Body of pancreas (tissue), 4 donors: ENCODE measurements at regions not wholly inside any gene's neighbourhood (a gene's known extent, or its start where the extent isn't known, plus 50 kb on each side); places are given as distances from the start of the nearest gene placed in this dataset.

ENCODE experiments used
- ATAC-seq: fragments of 150-250 bp; one replicate; pipeline ENCODE4 v1.9.1; 2016
- DNase-seq, 4 donors: peaks; one replicate each; pipeline ENCODE4 v3.0.0-alpha.2; 2019
- H3K27ac ChIP-seq, 4 donors: fragments of 200-600 bp; sonication (generic); 1 replicate in 3 of 4; 2 replicates in 1 of 4; pipeline versions ENCODE4 v1.5.1 to v1.6.1; 2016 to 2019; ENCODE audit warnings: mild to moderate bottlenecking in 1 of 4, mixed read lengths in 1 of 4, moderate library complexity in 1 of 4
- H3K27me3 ChIP-seq, 2 donors: fragments of 200-600 bp; sonication (generic); one replicate each; pipeline ENCODE4 v1.6.0; 2016; ENCODE audit warnings: mild to moderate bottlenecking in 1 of 2
- H3K36me3 ChIP-seq, 2 donors: fragments of 200-600 bp; sonication (generic); replicated peaks in 1 of 2; 2 replicates each; pipeline ENCODE4 v1.5.1; 2016; ENCODE audit warnings: low read depth in 2 of 2; ENCODE audit not compliant: insufficient read depth in 1 of 2
- H3K4me1 ChIP-seq: fragments of 200-600 bp; sonication (generic); one replicate; pipeline ENCODE4 v1.6.0; 2016
- H3K4me3 ChIP-seq, 2 donors: fragments of 200-600 bp; sonication (generic); 1 replicate in 1 of 2; 2 replicates in 1 of 2; pipeline ENCODE4 v1.5.1; 2016 to 2019
- H3K9me3 ChIP-seq, 3 donors: fragments of 200-600 bp; sonication (generic); 1 replicate in 2 of 3; 2 replicates in 1 of 3; pipeline ENCODE4 v1.5.1; 2016
- CTCF ChIP-seq, 7 experiments: fragments of 450-650 bp in 4 of 7; fragments of 200-600 bp in 3 of 7; sonication (generic) in 3 of 7; IDR thresholded peaks; one replicate each; pipeline ENCODE4 v1.5.1; 2016 to 2019; ENCODE audit warnings: antibody characterized with exemption in 7 of 7
- POLR2A ChIP-seq, 3 donors: fragments of 450-650 bp; IDR thresholded peaks; one replicate each; pipeline ENCODE4 v1.6.1; 2016; ENCODE audit warnings: antibody characterized with exemption in 3 of 3, mild to moderate bottlenecking in 2 of 3
- WGBS, 2 donors: methylation state at CpG; one replicate each; pipeline ENCODE4 v1.1.5; 2017; 5-methylcytosine and 5-hydroxymethylcytosine counted together
- intact Hi-C: fragments of 100-400 bp; cut with DNase I; formaldehyde crosslinking; loops from one replicate; pipeline ENCODE4 v1.15.1; 2023

GRCh38 chr6:43983632-43984031 is 143.6 kb downstream of the MRPL14 start:
- WGBS, 2 donors, result 22 to 24% methylated on average over 7 of the region's 7 CpGs
- H3K4me3 ChIP-seq, result no peak overlapping the region
- peak in 3 of 4 donors; percentile 16 to 51 (median 23) for DNase-seq
- intact Hi-C loops, result no loop called here
- ATAC-seq, result no peak
- H3K4me1 ChIP-seq, result peaks cover 49% of the 10 kb centered on the region
- H3K27me3 ChIP-seq, result no peaks in the 10 kb centered on the region
- H3K27ac ChIP-seq, result peak overlapping the region; percentile 18 to 90 (median 86)
- no peak for TF ChIP-seq CTCF (IDR thresholded peaks at IDR 0.05)
- TF ChIP-seq POLR2A (IDR thresholded peaks at IDR 0.05), result no peak
- H3K9me3 ChIP-seq, result no peaks in the 10 kb centered on the region
- H3K36me3 ChIP-seq, result no peaks in the 10 kb centered on the region

- 52 to 90% methylated on average over 2 of the region's 2 CpGs for WGBS, 2 donors
- no peak for TF ChIP-seq POLR2A (IDR thresholded peaks at IDR 0.05)
- no peak for TF ChIP-seq CTCF (IDR thresholded peaks at IDR 0.05)
These were observed 144.1 kb downstream of the MRPL14 start for GRCh38 chr6:43983191-43983590.

GRCh38 chr6:43982084-43982625 is 145.1 kb downstream of the MRPL14 start:
- TF ChIP-seq POLR2A (IDR thresholded peaks at IDR 0.05) (no peak), CTCF (IDR thresholded peaks at IDR 0.05) (no peak)
- no peak for DNase-seq
- Histone ChIP-seq H3K36me3 (no peaks in the 10 kb centered on the region), H3K4me1 (peaks cover 47% of the 10 kb centered on the region), H3K27ac (no peak overlapping the region), H3K9me3 (no peaks in the 10 kb centered on the region), H3K4me3 (no peak overlapping the region), H3K27me3 (no peaks in the 10 kb centered on the region)
- 58 to 89% methylated on average over 2 of the region's 2 CpGs for WGBS, 2 donors
- intact Hi-C loops, result no loop called here
- no peak for ATAC-seq

More at GRCh38 chr6:43983191-43983590, 144.1 kb downstream of the MRPL14 start:
- Histone ChIP-seq H3K9me3 (no peaks in the 10 kb centered on the region), H3K27ac (peak overlapping the region in 3 of 4 donors; percentile 18 to 90 (median 89)), H3K4me3 (no peak overlapping the region), H3K4me1 (peaks cover 49% of the 10 kb centered on the region), H3K27me3 (no peaks in the 10 kb centered on the region), H3K36me3 (no peaks in the 10 kb centered on the region)
- intact Hi-C loops, result no loop called here
- DNase-seq (peak in 1 of 4 donors; percentile 9), ATAC-seq (no peak)

GRCh38 chr6:43981363-43981990 is 145.8 kb downstream of the MRPL14 start:
- 96 to 100% methylated on average over 2 to 4 of the region's 4 CpGs for WGBS, 2 donors
- intact Hi-C loops, result no loop called here
- no peak overlapping the region for H3K27ac ChIP-seq
- no peak for TF ChIP-seq CTCF (IDR thresholded peaks at IDR 0.05)
- no peak for TF ChIP-seq POLR2A (IDR thresholded peaks at IDR 0.05)
- peaks cover 40% of the 10 kb centered on the region for H3K4me1 ChIP-seq
- H3K36me3 ChIP-seq, result no peaks in the 10 kb centered on the region
- H3K9me3 ChIP-seq, result no peaks in the 10 kb centered on the region
- no peaks in the 10 kb centered on the region for H3K27me3 ChIP-seq
- DNase-seq, result peak in 2 of 4 donors; percentile 9 to 10
- H3K4me3 ChIP-seq, result no peak overlapping the region
- no peak for ATAC-seq
